ENCODE measurements at regions not wholly inside any gene's neighbourhood (a gene's known extent, or its start where the extent isn't known, plus 50 kb on each side); places are given as distances from the start of the nearest gene placed in this dataset.

DNA sequence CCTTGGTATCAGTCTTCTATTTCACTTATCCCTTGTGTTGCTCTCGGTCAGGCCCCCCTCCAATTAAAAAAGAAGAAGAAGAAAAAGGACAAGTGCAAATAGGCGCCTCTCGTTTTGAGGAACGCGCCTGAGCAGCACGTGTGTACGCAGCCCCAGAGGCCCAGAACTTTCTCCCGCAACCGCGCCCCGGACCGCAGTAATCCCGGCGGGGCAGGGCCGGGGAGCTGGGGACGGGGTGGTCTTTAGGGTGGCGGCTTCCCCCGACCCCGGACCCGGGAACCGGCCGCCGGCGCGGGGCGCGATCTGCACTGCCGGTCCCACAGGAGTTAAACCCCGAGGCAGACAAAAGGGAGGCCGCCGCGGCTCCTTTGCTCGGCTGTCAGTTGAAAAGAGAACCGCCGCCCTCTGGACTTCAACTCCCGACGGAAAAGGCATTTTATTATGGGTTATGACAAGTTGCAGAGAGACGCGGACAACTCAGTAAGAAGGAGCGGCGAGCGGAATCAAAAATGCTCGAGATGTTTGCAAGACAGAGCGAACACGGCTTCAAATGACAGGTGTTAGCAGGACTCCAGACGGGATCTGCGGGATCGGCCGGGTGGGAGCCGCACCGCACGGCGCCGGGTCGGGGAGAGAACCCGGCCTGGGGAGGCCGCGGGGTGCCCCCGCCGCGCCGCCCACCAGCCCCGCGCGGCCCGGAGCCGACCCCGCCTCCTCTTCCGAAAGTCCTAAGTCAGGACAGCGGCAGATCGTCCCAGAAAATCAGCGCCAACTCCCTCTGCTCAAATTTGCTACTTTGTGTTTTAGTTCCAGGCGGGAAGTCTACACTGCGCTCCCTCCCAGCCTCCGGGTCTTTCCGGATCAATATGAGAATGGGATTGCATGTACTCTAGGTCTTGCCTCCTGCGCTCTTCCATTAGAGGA is 79.0 kb downstream of the NR2F2 start:
- H3K4me2 ChIP-seq (ENCODE audit: low read depth, low read length) = peak overlapping the region; percentile 64; the same call in 1 of the 2 replicates
- H2BK120ac ChIP-seq (ENCODE audit: low read depth, low read length) = no peak overlapping the region
- dilution Hi-C loops (cut with HindIII; ENCODE audit: low sequenced_read_pairs, unreplicated experiment) (no loop called here), intact Hi-C loops (cut with micrococcal nuclease) (no loop called here), in situ Hi-C loops (cut with MboI; ENCODE audit: low sequenced_read_pairs) (no loop called here)
- no peak overlapping the region for H3K4ac ChIP-seq (ENCODE audit: low read depth, low read length)
- ChIA-PET CTCF (interaction anchor here (1.2 kb wide), 1 partner anchor 9 kb away, joined by 3 read pairs; no protein-coding TSS in a partner anchor), POLR2A (ENCODE audit: unreplicated experiment) (no interaction called here)
- H2AFZ ChIP-seq (replicated peaks; ENCODE audit: low read length, poor library complexity) = peak overlapping the region; percentile 38
- H3K27ac ChIP-seq (ENCODE audit: insufficient read depth, low read length) = no peak overlapping the region
- no peak overlapping the region for H2AK5ac ChIP-seq (ENCODE audit: low read depth, low read length)
- no peak overlapping the region for H2BK15ac ChIP-seq (ENCODE audit: low read depth, low read length)
- H3K14ac ChIP-seq (replicated peaks; ENCODE audit: low read depth, low read length) = no peak overlapping the region
- H4K5ac ChIP-seq (ENCODE audit: low read depth, low read length) = no peak overlapping the region
- no peaks in the 10 kb centered on the region for H3K9me1 ChIP-seq (ENCODE audit: insufficient read depth, low read length)
- ATAC-seq (ENCODE audit: low read depth) (peak; percentile 49), DNase-seq (peak; percentile 5)
- TF ChIP-seq, protein P1, sequence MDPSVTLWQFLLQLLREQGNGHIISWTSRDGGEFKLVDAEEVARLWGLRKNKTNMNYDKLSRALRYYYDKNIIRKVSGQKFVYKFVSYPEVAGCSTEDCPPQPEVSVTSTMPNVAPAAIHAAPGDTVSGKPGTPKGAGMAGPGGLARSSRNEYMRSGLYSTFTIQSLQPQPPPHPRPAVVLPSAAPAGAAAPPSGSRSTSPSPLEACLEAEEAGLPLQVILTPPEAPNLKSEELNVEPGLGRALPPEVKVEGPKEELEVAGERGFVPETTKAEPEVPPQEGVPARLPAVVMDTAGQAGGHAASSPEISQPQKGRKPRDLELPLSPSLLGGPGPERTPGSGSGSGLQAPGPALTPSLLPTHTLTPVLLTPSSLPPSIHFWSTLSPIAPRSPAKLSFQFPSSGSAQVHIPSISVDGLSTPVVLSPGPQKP (IDR thresholded peaks at IDR 0.05; ENCODE audit: borderline replicate concordance, low read depth, low read length) = no peak
- TF ChIP-seq CTCF (conservative IDR thresholded peaks at IDR 0.05; ENCODE audit: low read depth, low read length) (no peak), BHLHE40 (IDR thresholded peaks at IDR 0.05; ENCODE audit: low read depth, low read length) (no peak), NFE2L2 (IDR thresholded peaks at IDR 0.05; ENCODE audit: low read depth, low read length) (no peak), MAFK (IDR thresholded peaks at IDR 0.05; ENCODE audit: low read depth, low read length) (no peak), CEBPB (IDR thresholded peaks at IDR 0.05; ENCODE audit: low read depth, low read length) (no peak), RAD21 (IDR thresholded peaks at IDR 0.05; ENCODE audit: low read length) (no peak), CHD1 (IDR thresholded peaks at IDR 0.05; ENCODE audit: low read depth, low read length) (no peak), RCOR1 (IDR thresholded peaks at IDR 0.05; ENCODE audit: insufficient replicate concordance, low read length) (no peak), RFX5 (IDR thresholded peaks at IDR 0.05; ENCODE audit: low read depth, low read length) (no peak), POLR2A (IDR thresholded peaks at IDR 0.05; ENCODE audit: low read depth, low read length) (no peak), FOS (IDR thresholded peaks at IDR 0.05; ENCODE audit: low read depth, low read length) (no peak)
- H4K8ac ChIP-seq (ENCODE audit: low read depth in 2 of 2, low read length in 2 of 2) = no peak overlapping the region
- no peak overlapping the region for H3K23ac ChIP-seq (ENCODE audit: low read depth, low read length)
- peaks cover 79% of the 10 kb centered on the region for H3K27me3 ChIP-seq (ENCODE audit: control insufficient read depth, insufficient read depth, low read length)
- no peak overlapping the region for H3K9ac ChIP-seq (ENCODE audit: low read depth, low read length)
- no peak overlapping the region for H4K91ac ChIP-seq (ENCODE audit: insufficient read depth, low read depth, low read length)
- peak overlapping the region; percentile 10; the same call in 1 of the 2 replicates for H3K4me3 ChIP-seq (ENCODE audit: insufficient read depth, low read depth, low read length)
- no peak overlapping the region for H2BK20ac ChIP-seq (ENCODE audit: low read depth, low read length)
- H3K4me1 ChIP-seq (ENCODE audit: control insufficient read depth, insufficient read depth, low read length) = peaks cover 2% of the 10 kb centered on the region; the same call in 1 of the 2 replicates
- H2AK9ac ChIP-seq (replicated peaks; ENCODE audit: low read depth, low read length, poor library complexity) = no peak overlapping the region
- no peaks in the 10 kb centered on the region for H4K20me1 ChIP-seq (ENCODE audit: insufficient read depth, low read length)
- 1% methylated on average over 41 of the region's 77 CpGs; no CpG with 5 or more reads in 1 of the 2 experiments for WGBS, 2 experiments (ENCODE audit: extremely low coverage in 2 of 2, insufficient read length in 1 of 2)
- no peak overlapping the region for H3K56ac ChIP-seq (ENCODE audit: extremely low read depth, insufficient read depth, low read length)
- H2BK5ac ChIP-seq (ENCODE audit: low read depth, low read length, poor library complexity, severe bottlenecking) = no peak overlapping the region
- H3K9me3 ChIP-seq (ENCODE audit: control insufficient read depth, insufficient read depth, low read length) = peaks cover 13% of the 10 kb centered on the region
- BruUV-seq (replicated peaks) = no TSS peak
- H3K79me1 ChIP-seq (ENCODE audit: low read depth in 1 of 2, low read length in 2 of 2) = no peaks in the 10 kb centered on the region
- H3K18ac ChIP-seq (ENCODE audit: low read depth, low read length) = no peak overlapping the region
- H3K36me3 ChIP-seq (ENCODE audit: control insufficient read depth, insufficient read depth, low read length) = no peaks in the 10 kb centered on the region

Measured in IMR-90 (cell line).